B cell (primary cell): ENCODE measurements at regions not wholly inside any gene's neighbourhood (a gene's known extent, or its start where the extent isn't known, plus 50 kb on each side); places are given as distances from the start of the nearest gene placed in this dataset.

Source experiments
- ATAC-seq: fragments of 200-7000 bp; cut with Tn5 transposase; one replicate; pipeline ENCODE4 v1.10.0; 2021; ENCODE audit warnings: low read depth, mild to moderate bottlenecking, moderate number of reproducible peaks, moderate library complexity
- CTCF ChIA-PET: fragments of 350-600 bp; sonication (Branson Sonifier 250); formaldehyde crosslinking; loops from one replicate; lab custom pipeline; 2021; ENCODE audit warnings: antibody characterized with exemption, inconsistent platforms; lab: Charles Lee
- POLR2A ChIA-PET: fragments of 350-600 bp; sonication (Branson Sonifier 250); formaldehyde crosslinking; loops from one replicate; lab custom pipeline; 2021; ENCODE audit warnings: antibody characterized with exemption; lab: Charles Lee
- DNase-seq: peaks from one replicate; pipeline ENCODE4 v3.0.0; 2013
- H2AFZ ChIP-seq: 2 replicates; pipeline ENCODE4 v1.6.1; 2012; ENCODE audit warnings: mild to moderate bottlenecking, low read depth, low read length; ENCODE audit not compliant: insufficient read depth, poor library complexity, severe bottlenecking
- H3K27ac ChIP-seq, 2 donors: 1 replicate in 1 of 2; 2 replicates in 1 of 2; pipeline ENCODE4 v1.5.1; 2012 to 2013; ENCODE audit warnings: low read length in 2 of 2, mild to moderate bottlenecking in 2 of 2, moderate library complexity in 1 of 2
- H3K27me3 ChIP-seq, 4 experiments: fragments of 200-600 bp in 1 of 4; sonication (generic) in 1 of 4; replicated peaks in 1 of 4; 1 replicate in 2 of 4; 2 replicates in 2 of 4; pipeline versions ENCODE4 v1.6.1 to v1.7.0; 2013 to 2016; ENCODE audit warnings: low read length in 3 of 4, mild to moderate bottlenecking in 2 of 4, mixed read lengths in 1 of 4, moderate library complexity in 1 of 4; ENCODE audit not compliant: insufficient read depth in 4 of 4, control insufficient read depth in 3 of 4; ENCODE audit errors: control extremely low read depth in 1 of 4
- H3K36me3 ChIP-seq, 2 experiments: replicated peaks in 1 of 2; 1 replicate in 1 of 2; 2 replicates in 1 of 2; pipeline versions ENCODE4 v1.6.1 to v1.7.1; 2013; ENCODE audit warnings: low read length in 1 of 2; ENCODE audit not compliant: insufficient read depth in 2 of 2, control insufficient read depth in 1 of 2; ENCODE audit errors: control extremely low read depth in 1 of 2, extremely low read depth in 1 of 2
- H3K4me1 ChIP-seq, 2 donors: fragments of 200-600 bp in 1 of 2; sonication (generic) in 1 of 2; 1 replicate in 1 of 2; 2 replicates in 1 of 2; pipeline versions ENCODE4 v1.5.1 to v1.6.1; 2013 to 2017; ENCODE audit warnings: low read length in 2 of 2; ENCODE audit not compliant: control insufficient read depth in 2 of 2, insufficient read depth in 2 of 2
- H3K4me2 ChIP-seq: replicated peaks from 2 replicates; pipeline ENCODE3; 2012; ENCODE audit warnings: mild to moderate bottlenecking, low read depth, low read length; ENCODE audit not compliant: poor library complexity, severe bottlenecking
- H3K4me3 ChIP-seq, 5 experiments: fragments of 200-600 bp in 1 of 5; sonication (generic) in 1 of 5; 1 replicate in 3 of 5; 2 replicates in 2 of 5; pipeline versions ENCODE4 v1.5.1 to v1.7.0; 2011 to 2016; ENCODE audit warnings: low read length in 4 of 5, mild to moderate bottlenecking in 4 of 5, low read depth in 2 of 5, control low read depth in 1 of 5, moderate library complexity in 1 of 5; ENCODE audit not compliant: insufficient read depth in 1 of 5; ENCODE audit errors: control extremely low read depth in 1 of 5, extremely low read depth in 1 of 5
- H3K79me2 ChIP-seq: fragments of 200-600 bp; sonication (generic); one replicate; pipeline ENCODE4 v1.6.0; 2016; ENCODE audit warnings: low read length; ENCODE audit not compliant: control insufficient read depth, insufficient read depth
- H3K9ac ChIP-seq: fragments of 200-600 bp; sonication (generic); 2 replicates; pipeline ENCODE4 v1.6.1; 2017; ENCODE audit warnings: mild to moderate bottlenecking, low read length, moderate library complexity
- H3K9me3 ChIP-seq, 3 donors: one replicate each; pipeline versions ENCODE4 v1.6.1 to v1.7.1; 2013; ENCODE audit warnings: low read length in 2 of 3; ENCODE audit not compliant: control insufficient read depth in 2 of 3, insufficient read depth in 1 of 3; ENCODE audit errors: control extremely low read depth in 1 of 3
- H4K20me1 ChIP-seq: 2 replicates; pipeline ENCODE4 v1.6.0; 2012; ENCODE audit warnings: mild to moderate bottlenecking, low read length; ENCODE audit not compliant: insufficient read depth, control insufficient read depth, poor library complexity, severe bottlenecking
- H3K27ac Mint-ChIP-seq: one replicate; pipeline ENCODE4 v1.8.0; 2021; ENCODE audit warnings: mixed read lengths
- H3K27me3 Mint-ChIP-seq: one replicate; pipeline ENCODE4 v1.8.0; 2021; ENCODE audit warnings: mixed read lengths
- H3K4me1 Mint-ChIP-seq: one replicate; pipeline ENCODE4 v1.8.0; 2021; ENCODE audit warnings: mixed read lengths
- H3K4me3 Mint-ChIP-seq: one replicate; pipeline ENCODE4 v1.8.0; 2021; ENCODE audit warnings: mixed read lengths
- H3K9me3 Mint-ChIP-seq: one replicate; pipeline ENCODE4 v1.8.0; 2022; ENCODE audit warnings: mixed read lengths; ENCODE audit not compliant: insufficient read depth
- EZH2 ChIP-seq: IDR thresholded peaks from 2 replicates; pipeline ENCODE4 v1.6.1; 2012; ENCODE audit warnings: borderline replicate concordance, low read depth, mild to moderate bottlenecking, moderate library complexity, low read length; ENCODE audit not compliant: insufficient read depth, poor library complexity, severe bottlenecking
- WGBS: methylation state at CpG from one replicate; pipeline ENCODE4 v1.1.5; 2013; ENCODE audit warnings: missing lambda C conversion rate; ENCODE audit not compliant: insufficient coverage; 5-methylcytosine and 5-hydroxymethylcytosine counted together
- intact Hi-C: fragments of 100-400 bp; cut with micrococcal nuclease; formaldehyde crosslinking; loops from one replicate; pipeline ENCODE4 v1.10.0; 2022
- TF ChIP-seq, protein P1 (sequence below): fragments of 200-600 bp; IDR thresholded peaks from one replicate; pipeline ENCODE4 v1.8.0; 2022; ENCODE audit warnings: antibody characterized with exemption, mild to moderate bottlenecking

DNA sequence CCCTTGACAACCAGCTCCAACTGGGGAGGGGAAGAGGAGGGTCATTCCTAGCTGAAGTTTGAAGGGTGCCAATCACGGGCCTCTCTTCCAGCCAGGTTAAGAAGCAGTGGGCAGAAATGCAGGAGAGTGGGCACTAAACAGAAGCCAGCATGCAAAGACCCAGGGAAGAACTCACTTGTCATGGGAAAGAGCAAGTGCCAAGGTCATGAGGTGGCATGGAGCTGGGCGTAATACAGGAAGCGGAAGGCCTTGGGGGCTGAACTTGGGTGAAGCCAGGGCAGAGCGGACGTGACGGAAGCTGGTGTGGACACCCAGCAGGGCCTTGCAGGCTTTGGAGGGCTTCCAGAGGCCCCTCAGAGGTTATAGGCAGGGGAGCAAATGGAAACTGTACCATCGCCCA is 302.1 kb downstream of the MAF start:
- Mint-ChIP-seq H3K4me3 (no peak overlapping the region), H3K9me3 (no peaks in the 10 kb centered on the region), H3K27me3 (peaks cover 27% of the 10 kb centered on the region), H3K27ac (no peak overlapping the region), H3K4me1 (no peaks in the 10 kb centered on the region)
- TF ChIP-seq, protein P1, sequence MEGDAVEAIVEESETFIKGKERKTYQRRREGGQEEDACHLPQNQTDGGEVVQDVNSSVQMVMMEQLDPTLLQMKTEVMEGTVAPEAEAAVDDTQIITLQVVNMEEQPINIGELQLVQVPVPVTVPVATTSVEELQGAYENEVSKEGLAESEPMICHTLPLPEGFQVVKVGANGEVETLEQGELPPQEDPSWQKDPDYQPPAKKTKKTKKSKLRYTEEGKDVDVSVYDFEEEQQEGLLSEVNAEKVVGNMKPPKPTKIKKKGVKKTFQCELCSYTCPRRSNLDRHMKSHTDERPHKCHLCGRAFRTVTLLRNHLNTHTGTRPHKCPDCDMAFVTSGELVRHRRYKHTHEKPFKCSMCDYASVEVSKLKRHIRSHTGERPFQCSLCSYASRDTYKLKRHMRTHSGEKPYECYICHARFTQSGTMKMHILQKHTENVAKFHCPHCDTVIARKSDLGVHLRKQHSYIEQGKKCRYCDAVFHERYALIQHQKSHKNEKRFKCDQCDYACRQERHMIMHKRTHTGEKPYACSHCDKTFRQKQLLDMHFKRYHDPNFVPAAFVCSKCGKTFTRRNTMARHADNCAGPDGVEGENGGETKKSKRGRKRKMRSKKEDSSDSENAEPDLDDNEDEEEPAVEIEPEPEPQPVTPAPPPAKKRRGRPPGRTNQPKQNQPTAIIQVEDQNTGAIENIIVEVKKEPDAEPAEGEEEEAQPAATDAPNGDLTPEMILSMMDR: no peak
- no peak for TF ChIP-seq EZH2
- no peaks in the 10 kb centered on the region for H3K9me3 ChIP-seq
- H3K36me3 ChIP-seq: no peaks in the 10 kb centered on the region
- POLR2A ChIA-PET: no interaction called here
- H3K4me2 ChIP-seq: no peak overlapping the region
- no peak overlapping the region for H3K4me3 ChIP-seq
- H4K20me1 ChIP-seq: no peaks in the 10 kb centered on the region
- no peak overlapping the region for H2AFZ ChIP-seq
- 98% methylated on average over 7 of the region's 7 CpGs for WGBS
- H3K27me3 ChIP-seq: peaks cover 0 to 21% (median 0%) of the 10 kb centered on the region in 4 experiments
- CTCF ChIA-PET: no interaction called here
- no peak overlapping the region for H3K9ac ChIP-seq
- H3K79me2 ChIP-seq: no peaks in the 10 kb centered on the region
- H3K27ac ChIP-seq: no peak overlapping the region
- ATAC-seq (no peak), DNase-seq (no peak)
- intact Hi-C loops: no loop called here
- H3K4me1 ChIP-seq: no peaks in the 10 kb centered on the region

DNA sequence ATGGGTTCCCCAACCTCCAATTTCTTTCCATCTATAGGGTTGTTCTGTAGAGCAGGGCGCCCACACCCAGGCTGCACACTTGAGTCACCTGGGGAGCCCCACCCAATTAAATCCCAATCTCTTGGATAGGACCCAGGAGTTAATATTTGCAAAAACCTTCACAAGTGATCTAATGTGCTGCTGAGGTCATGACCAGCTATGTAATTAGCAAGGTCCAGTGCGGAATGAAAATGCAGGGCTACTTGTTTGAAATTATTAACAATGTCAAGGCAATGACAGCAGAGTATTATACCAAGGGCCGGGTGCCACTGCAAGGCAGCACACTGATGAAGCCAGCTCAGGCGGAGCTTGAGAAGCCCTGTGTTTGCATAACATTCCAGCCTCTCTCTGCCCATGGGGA is 302.7 kb downstream of the MAF start:
- ATAC-seq (no peak), DNase-seq (no peak)
- H3K27ac Mint-ChIP-seq: no peak overlapping the region
- H3K4me1 ChIP-seq: no peaks in the 10 kb centered on the region
- 87% methylated on average over 3 of the region's 4 CpGs for WGBS
- H3K9me3 ChIP-seq: no peaks in the 10 kb centered on the region
- no peak overlapping the region for H3K4me3 Mint-ChIP-seq
- H3K4me2 ChIP-seq: no peak overlapping the region
- no peak overlapping the region for H2AFZ ChIP-seq
- H3K9ac ChIP-seq: no peak overlapping the region
- peaks cover 29% of the 10 kb centered on the region for H3K27me3 Mint-ChIP-seq
- TF ChIP-seq EZH2: no peak
- TF ChIP-seq, protein P1: no peak
- no peaks in the 10 kb centered on the region for H3K4me1 Mint-ChIP-seq
- H3K27ac ChIP-seq: no peak overlapping the region
- CTCF ChIA-PET: no interaction called here
- H4K20me1 ChIP-seq: no peaks in the 10 kb centered on the region
- POLR2A ChIA-PET: no interaction called here
- H3K4me3 ChIP-seq: no peak overlapping the region
- H3K27me3 ChIP-seq: peaks cover 0 to 21% (median 0%) of the 10 kb centered on the region in 4 experiments
- H3K79me2 ChIP-seq: no peaks in the 10 kb centered on the region
- H3K9me3 Mint-ChIP-seq: no peaks in the 10 kb centered on the region
- no peaks in the 10 kb centered on the region for H3K36me3 ChIP-seq
- intact Hi-C loops: no loop called here
